ENCODE measurements at regions not wholly inside any gene's neighbourhood (a gene's known extent, or its start where the extent isn't known, plus 50 kb on each side); places are given as distances from the start of the nearest gene placed in this dataset.

DNA sequence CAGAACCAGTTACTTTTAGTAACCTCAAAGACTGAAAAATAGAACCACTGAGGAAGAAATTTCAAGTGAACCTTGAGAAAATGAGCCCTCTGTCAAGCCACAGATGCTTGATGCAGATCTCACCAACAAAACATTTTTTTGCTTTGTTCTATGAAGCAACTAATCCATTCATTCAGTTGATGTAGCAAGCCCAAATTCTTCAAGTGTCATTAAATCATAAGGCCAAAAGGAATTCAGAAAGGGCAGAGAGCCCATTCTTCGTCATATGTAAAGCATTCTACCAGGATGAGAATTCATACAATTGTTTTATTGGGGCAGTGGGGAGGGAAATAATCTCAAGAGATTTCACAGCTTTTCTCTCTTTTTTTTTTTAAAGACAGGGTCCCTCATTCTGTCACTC, 218.0 kb upstream of the RGS6 start:
- TF ChIP-seq POLR2A (IDR thresholded peaks at IDR 0.05) (no peak), CTCF (IDR thresholded peaks at IDR 0.05) (no peak)
